GM12878 (cell line): ENCODE measurements at regions not wholly inside any gene's neighbourhood (a gene's known extent, or its start where the extent isn't known, plus 50 kb on each side); places are given as distances from the start of the nearest gene placed in this dataset.

ENCODE experiments used
- ATAC-seq: fragments of 200-7000 bp; cut with Tn5 transposase; 3 replicates; pipeline ENCODE4 v1.9.1; 2020; ENCODE audit warnings: mild to moderate bottlenecking, moderate library complexity
- BruUV-seq: library from RNA; stranded (reverse); fragments of 400-500 nt; replicated peaks from 2 replicates; lab custom pipeline; 2021; lab: Mats Ljungman, UMichigan
- CTCF ChIA-PET: fragments of 300-600 bp; sonication (Branson Sonifier 250); formaldehyde crosslinking; extraction: SDS; loops from one replicate; lab custom pipeline; 2021; ENCODE audit warnings: inconsistent platforms; lab: Yijun Ruan, JAX
- POLR2A ChIA-PET: fragments of 350-600 bp; formaldehyde crosslinking; extraction: SDS; loops from one replicate; lab custom pipeline; 2021; ENCODE audit warnings: inconsistent platforms; lab: Charles Lee
- RAD21 ChIA-PET: fragments of 300-600 bp; sonication (Branson Sonifier 250); formaldehyde crosslinking; loops from one replicate; lab custom pipeline; 2023; ENCODE audit warnings: antibody characterized with exemption; ENCODE audit not compliant: unreplicated experiment; lab: Charles Lee
- SMC1A ChIA-PET: fragments of 300-600 bp; sonication (Branson Sonifier 250); formaldehyde crosslinking; loops from one replicate; lab custom pipeline; 2023; ENCODE audit not compliant: unreplicated experiment, uncharacterized antibody; lab: Charles Lee
- DNase-seq: peaks from one replicate; pipeline ENCODE4 v3.0.0-alpha.2; 2011; ENCODE audit warnings: low read depth, low spot score
- FAIRE-seq: peaks from 3 replicates; lab custom pipeline; 2011; peaks lifted over from hg19 to GRCh38; lab: Jason Lieb, UNC
- H2AFZ ChIP-seq: 2 replicates; pipeline ENCODE4 v1.6.0; 2011; ENCODE audit warnings: low read depth, low read length, control low read depth; ENCODE audit not compliant: control insufficient read depth
- H3K27ac ChIP-seq: 2 replicates; pipeline ENCODE4 v1.5.1; 2011; ENCODE audit warnings: control low read depth; ENCODE audit not compliant: control insufficient read depth, insufficient read depth
- H3K27me3 ChIP-seq, 2 experiments: replicated peaks in 1 of 2; 2 replicates each; pipeline versions ENCODE4 v1.6.0 to v1.6.1; 2011; ENCODE audit warnings: low read length in 1 of 2; ENCODE audit not compliant: control insufficient read depth in 2 of 2, insufficient read depth in 2 of 2
- H3K36me3 ChIP-seq, 2 experiments: 2 replicates each; pipeline ENCODE4 v1.5.1; 2011; ENCODE audit warnings: low read length in 1 of 2; ENCODE audit not compliant: control insufficient read depth in 2 of 2, insufficient read depth in 2 of 2
- H3K4me1 ChIP-seq: 2 replicates; pipeline ENCODE4 v1.6.1; 2011; ENCODE audit warnings: mild to moderate bottlenecking, low read length, moderate library complexity, mixed read lengths; ENCODE audit not compliant: control insufficient read depth, insufficient read depth
- H3K4me2 ChIP-seq: 2 replicates; pipeline ENCODE4 v1.6.0; 2011; ENCODE audit warnings: control low read depth; ENCODE audit not compliant: control insufficient read depth, insufficient read depth
- H3K4me3 ChIP-seq: fragments of 200-600 bp; sonication (generic); 2 replicates; pipeline ENCODE4 v1.5.1; 2016
- H3K79me2 ChIP-seq: 2 replicates; pipeline ENCODE4 v1.6.0; 2011; ENCODE audit warnings: low read length; ENCODE audit not compliant: control insufficient read depth, insufficient read depth
- H3K9ac ChIP-seq: 2 replicates; pipeline ENCODE4 v1.8.0; 2011; ENCODE audit warnings: low read length, control low read depth, mixed read lengths; ENCODE audit not compliant: control insufficient read depth, insufficient read depth
- H3K9me3 ChIP-seq: replicated peaks from 3 replicates; pipeline ENCODE4 v1.5.1; 2011; ENCODE audit warnings: mild to moderate bottlenecking, low read length; ENCODE audit not compliant: control insufficient read depth, insufficient read depth
- H4K20me1 ChIP-seq: 2 replicates; pipeline ENCODE4 v1.6.0; 2011; ENCODE audit not compliant: control insufficient read depth, insufficient read depth
- EP300 ChIP-seq, 2 experiments: fragments of 150-350 bp in 1 of 2; IDR thresholded peaks; 2 replicates each; pipeline ENCODE4 v1.6.1; 2011 to 2012; ENCODE audit warnings: low read depth in 2 of 2, low read length in 2 of 2, borderline replicate concordance in 1 of 2, improper control_type of control experiment in 1 of 2, inconsistent platforms in 1 of 2; ENCODE audit not compliant: control insufficient read depth in 1 of 2
- GATAD2B ChIP-seq: fragments of 450-650 bp; conservative IDR thresholded peaks from 2 replicates; pipeline ENCODE4 v1.6.1; 2017; ENCODE audit warnings: low read depth, mild to moderate bottlenecking, moderate library complexity
- HDAC6 ChIP-seq: fragments of 200-600 bp; sonication (generic); IDR thresholded peaks from one replicate; pipeline ENCODE4 v1.8.0; 2017; ENCODE audit warnings: antibody characterized with exemption; ENCODE audit not compliant: unreplicated experiment
- NFYA ChIP-seq: IDR thresholded peaks from 2 replicates; pipeline ENCODE4 v1.6.1; 2011; ENCODE audit warnings: low read depth, mild to moderate bottlenecking, low read length, improper control_type of control experiment, borderline replicate concordance
- RAD21 ChIP-seq: IDR thresholded peaks from 2 replicates; pipeline ENCODE4 v1.6.1; 2011; ENCODE audit warnings: mild to moderate bottlenecking, low read depth, low read length, moderate library complexity; ENCODE audit not compliant: insufficient read depth
- RCOR1 ChIP-seq: conservative IDR thresholded peaks from 2 replicates; pipeline ENCODE4 v1.6.1; 2012; ENCODE audit warnings: low read depth, low read length, improper control_type of control experiment
- STAT3 ChIP-seq: IDR thresholded peaks from 2 replicates; pipeline ENCODE4 v1.6.1; 2011; ENCODE audit warnings: low read depth, low read length, improper control_type of control experiment
- SUZ12 ChIP-seq: fragments of 200-600 bp; sonication (generic); IDR thresholded peaks from one replicate; pipeline ENCODE4 v1.6.1; 2018; ENCODE audit warnings: antibody characterized with exemption, mild to moderate bottlenecking; ENCODE audit not compliant: unreplicated experiment
- ZNF274 ChIP-seq: IDR thresholded peaks from one replicate; pipeline ENCODE4 v1.8.0; 2011; ENCODE audit not compliant: insufficient read length, insufficient read depth
- ZSCAN29 ChIP-seq: fragments of 450-650 bp; IDR thresholded peaks from 2 replicates; pipeline ENCODE4 v1.6.1; 2017; ENCODE audit warnings: mild to moderate bottlenecking, moderate library complexity
- WGBS: methylation state at CpG from one replicate; pipeline ENCODE4 v1.1.6; 2016; ENCODE audit warnings: low lambda C conversion rate; ENCODE audit not compliant: insufficient replicate concordance, insufficient coverage; ENCODE audit errors: missing lambda C conversion rate; 5-methylcytosine and 5-hydroxymethylcytosine counted together
- in situ Hi-C: fragments of 300-500 bp; cut with MboI; formaldehyde crosslinking; loops from 9 replicates; pipeline ENCODE4 v1.14.3; 2018; ENCODE audit warnings: mixed read lengths
- intact Hi-C: fragments of 100-400 bp; cut with micrococcal nuclease; formaldehyde crosslinking; loops from one replicate; pipeline ENCODE4 v1.14.2; 2022; ENCODE audit not compliant: unreplicated experiment
- TF ChIP-seq, protein P1 (sequence below): IDR thresholded peaks from 2 replicates; pipeline ENCODE4 v1.6.1; 2012; ENCODE audit warnings: low read depth, low read length, improper control_type of control experiment
- TF ChIP-seq, protein P2 (sequence below): IDR thresholded peaks from 2 replicates; pipeline ENCODE4 v1.6.1; 2012; ENCODE audit warnings: mild to moderate bottlenecking, low read depth, low read length

DNA sequence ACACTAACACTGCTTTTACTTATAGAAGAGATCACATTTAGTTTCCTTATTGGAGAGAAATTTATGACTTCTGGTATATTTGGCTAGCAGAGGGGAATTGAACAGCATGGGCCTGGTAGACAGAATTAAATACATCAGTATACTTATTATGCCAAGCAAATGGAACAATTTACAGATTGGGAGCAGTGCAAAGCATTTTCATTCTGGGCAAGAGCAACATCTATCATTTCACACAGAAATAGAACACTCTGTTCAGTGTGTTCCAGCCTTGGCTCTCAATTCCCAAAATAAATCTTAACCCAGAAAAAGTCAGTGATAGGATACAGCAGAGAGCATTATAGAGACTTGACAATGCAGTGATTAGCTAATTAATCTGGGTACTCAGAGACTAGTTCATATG lies 604.0 kb upstream of the SLITRK6 start:
- intact Hi-C loops: no loop called here
- ChIA-PET POLR2A (no interaction called here), CTCF (no interaction called here), RAD21 (no interaction called here), SMC1A (no interaction called here)
- Histone ChIP-seq H3K4me3 (no peak overlapping the region), H3K9me3 (no peaks in the 10 kb centered on the region), H3K36me3 (no peaks in the 10 kb centered on the region), H3K4me2 (no peak overlapping the region), H4K20me1 (no peaks in the 10 kb centered on the region), H3K79me2 (no peaks in the 10 kb centered on the region), H3K27ac (no peak overlapping the region), H3K27me3 (no peaks in the 10 kb centered on the region), H3K9ac (no peak overlapping the region), H3K4me1 (no peaks in the 10 kb centered on the region), H2AFZ (no peak overlapping the region)
- no TSS peak for BruUV-seq
- FAIRE-seq (no peak), ATAC-seq (no peak), DNase-seq (no peak)
- TF ChIP-seq ZSCAN29 (no peak), RCOR1 (no peak), STAT3 (no peak), SUZ12 (no peak), ZNF274 (no peak)
- TF ChIP-seq, protein P1, sequence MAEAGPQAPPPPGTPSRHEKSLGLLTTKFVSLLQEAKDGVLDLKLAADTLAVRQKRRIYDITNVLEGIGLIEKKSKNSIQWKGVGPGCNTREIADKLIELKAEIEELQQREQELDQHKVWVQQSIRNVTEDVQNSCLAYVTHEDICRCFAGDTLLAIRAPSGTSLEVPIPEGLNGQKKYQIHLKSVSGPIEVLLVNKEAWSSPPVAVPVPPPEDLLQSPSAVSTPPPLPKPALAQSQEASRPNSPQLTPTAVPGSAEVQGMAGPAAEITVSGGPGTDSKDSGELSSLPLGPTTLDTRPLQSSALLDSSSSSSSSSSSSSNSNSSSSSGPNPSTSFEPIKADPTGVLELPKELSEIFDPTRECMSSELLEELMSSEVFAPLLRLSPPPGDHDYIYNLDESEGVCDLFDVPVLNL: no peak
- in situ Hi-C loops: no loop called here

- RAD21 ChIA-PET: no interaction called here
- DNase-seq (no peak), ATAC-seq (no peak), FAIRE-seq (no peak)
- no peak overlapping the region for H2AFZ ChIP-seq
- BruUV-seq: no TSS peak
- in situ Hi-C loops (no loop called here), intact Hi-C loops (no loop called here)
- H3K9ac ChIP-seq: no peak overlapping the region
- no peaks in the 10 kb centered on the region for H3K27me3 ChIP-seq
- H4K20me1 ChIP-seq: no peaks in the 10 kb centered on the region
- no peaks in the 10 kb centered on the region for H3K79me2 ChIP-seq
- no peaks in the 10 kb centered on the region for H3K4me1 ChIP-seq
- POLR2A ChIA-PET: no interaction called here
- no peaks in the 10 kb centered on the region for H3K9me3 ChIP-seq
- CTCF ChIA-PET: no interaction called here
- no peak overlapping the region for H3K4me3 ChIP-seq
- H3K36me3 ChIP-seq: no peaks in the 10 kb centered on the region
- H3K4me2 ChIP-seq: no peak overlapping the region
- H3K27ac ChIP-seq: no peak overlapping the region
- WGBS: 23% methylated on average over 8 of the region's 8 CpGs
- SMC1A ChIA-PET: no interaction called here
- TF ChIP-seq EP300 (IDR thresholded peaks at IDR 0.05; ENCODE audit: borderline replicate concordance in 1 of 2, control insufficient read depth in 1 of 2, low read depth in 2 of 2, low read length in 2 of 2): no peak
- no peak for TF ChIP-seq NFYA
- no peak for TF ChIP-seq HDAC6
- TF ChIP-seq, protein P2, sequence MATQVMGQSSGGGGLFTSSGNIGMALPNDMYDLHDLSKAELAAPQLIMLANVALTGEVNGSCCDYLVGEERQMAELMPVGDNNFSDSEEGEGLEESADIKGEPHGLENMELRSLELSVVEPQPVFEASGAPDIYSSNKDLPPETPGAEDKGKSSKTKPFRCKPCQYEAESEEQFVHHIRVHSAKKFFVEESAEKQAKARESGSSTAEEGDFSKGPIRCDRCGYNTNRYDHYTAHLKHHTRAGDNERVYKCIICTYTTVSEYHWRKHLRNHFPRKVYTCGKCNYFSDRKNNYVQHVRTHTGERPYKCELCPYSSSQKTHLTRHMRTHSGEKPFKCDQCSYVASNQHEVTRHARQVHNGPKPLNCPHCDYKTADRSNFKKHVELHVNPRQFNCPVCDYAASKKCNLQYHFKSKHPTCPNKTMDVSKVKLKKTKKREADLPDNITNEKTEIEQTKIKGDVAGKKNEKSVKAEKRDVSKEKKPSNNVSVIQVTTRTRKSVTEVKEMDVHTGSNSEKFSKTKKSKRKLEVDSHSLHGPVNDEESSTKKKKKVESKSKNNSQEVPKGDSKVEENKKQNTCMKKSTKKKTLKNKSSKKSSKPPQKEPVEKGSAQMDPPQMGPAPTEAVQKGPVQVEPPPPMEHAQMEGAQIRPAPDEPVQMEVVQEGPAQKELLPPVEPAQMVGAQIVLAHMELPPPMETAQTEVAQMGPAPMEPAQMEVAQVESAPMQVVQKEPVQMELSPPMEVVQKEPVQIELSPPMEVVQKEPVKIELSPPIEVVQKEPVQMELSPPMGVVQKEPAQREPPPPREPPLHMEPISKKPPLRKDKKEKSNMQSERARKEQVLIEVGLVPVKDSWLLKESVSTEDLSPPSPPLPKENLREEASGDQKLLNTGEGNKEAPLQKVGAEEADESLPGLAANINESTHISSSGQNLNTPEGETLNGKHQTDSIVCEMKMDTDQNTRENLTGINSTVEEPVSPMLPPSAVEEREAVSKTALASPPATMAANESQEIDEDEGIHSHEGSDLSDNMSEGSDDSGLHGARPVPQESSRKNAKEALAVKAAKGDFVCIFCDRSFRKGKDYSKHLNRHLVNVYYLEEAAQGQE: no peak
- no peak for TF ChIP-seq GATAD2B
- no peak for TF ChIP-seq RAD21
These were observed 610.4 kb upstream of the SLITRK6 start for GRCh38 chr13:86409466-86410241.
